Testis (tissue), 2 donors: ENCODE measurements at regions not wholly inside any gene's neighbourhood (a gene's known extent, or its start where the extent isn't known, plus 50 kb on each side); places are given as distances from the start of the nearest gene placed in this dataset.

Experiments
- CTCF ChIP-seq, 3 experiments: fragments of 450-650 bp in 2 of 3; fragments of 200-600 bp in 1 of 3; sonication (generic) in 1 of 3; IDR thresholded peaks; one replicate each; pipeline ENCODE4 v1.5.1; 2016 to 2019; ENCODE audit warnings: antibody characterized with exemption in 3 of 3, mild to moderate bottlenecking in 2 of 3, moderate library complexity in 1 of 3
- POLR2A ChIP-seq: fragments of 450-650 bp; IDR thresholded peaks from one replicate; pipeline ENCODE4 v1.6.1; 2017; ENCODE audit warnings: antibody characterized with exemption, mild to moderate bottlenecking, moderate library complexity

GRCh38 chr4:133641191-133641590 is 492.1 kb downstream of the PCDH10 start:
- TF ChIP-seq CTCF (IDR thresholded peaks at IDR 0.05), result no peak
- TF ChIP-seq POLR2A, result no peak
